WTC11 (cell line): ENCODE measurements at regions not wholly inside any gene's neighbourhood (a gene's known extent, or its start where the extent isn't known, plus 50 kb on each side); places are given as distances from the start of the nearest gene placed in this dataset.

Experiments
- CTCF ChIP-seq: fragments of 200-600 bp; IDR thresholded peaks from 2 replicates; pipeline ENCODE4 v1.8.0; 2022; ENCODE audit warnings: antibody characterized with exemption
- E2F4 ChIP-seq: sonication (generic); formaldehyde crosslinking; IDR thresholded peaks from 2 replicates; pipeline ENCODE4 v1.8.1; 2022; ENCODE audit warnings: low read depth, mild to moderate bottlenecking, moderate library complexity, missing genetic modification reagents, borderline replicate concordance
- ELF4 ChIP-seq: sonication (generic); formaldehyde crosslinking; IDR thresholded peaks from 2 replicates; pipeline ENCODE4 v1.8.1; 2022; ENCODE audit warnings: low read depth, mild to moderate bottlenecking, moderate library complexity, missing genetic modification reagents
- ESRRA ChIP-seq: sonication (generic); formaldehyde crosslinking; IDR thresholded peaks from 2 replicates; pipeline ENCODE4 v1.8.1; 2022; ENCODE audit warnings: mild to moderate bottlenecking, missing genetic modification reagents, borderline replicate concordance
- JUN ChIP-seq: sonication (generic); formaldehyde crosslinking; IDR thresholded peaks from 2 replicates; pipeline ENCODE4 v1.8.0; 2023; ENCODE audit warnings: mild to moderate bottlenecking, missing genetic modification reagents
- OVOL2 ChIP-seq: fragments of 250-450 bp; sonication (Bioruptor Pico); IDR thresholded peaks from 2 replicates; pipeline ENCODE4 v1.9.0; 2021; ENCODE audit warnings: mild to moderate bottlenecking, borderline replicate concordance
- SP1 ChIP-seq: sonication (generic); formaldehyde crosslinking; conservative IDR thresholded peaks from 2 replicates; pipeline ENCODE4 v1.8.1; 2022; ENCODE audit warnings: missing genetic modification reagents
- STAT6 ChIP-seq: sonication (generic); formaldehyde crosslinking; conservative IDR thresholded peaks from 2 replicates; pipeline ENCODE4 v1.8.1; 2023; ENCODE audit warnings: mild to moderate bottlenecking, low read depth, missing genetic modification reagents, moderate library complexity
- ZMAT4 ChIP-seq: fragments of 250-450 bp; sonication (Bioruptor Pico); IDR thresholded peaks from 2 replicates; pipeline ENCODE4 v1.9.0; 2021; ENCODE audit warnings: mild to moderate bottlenecking

- TF ChIP-seq SP1 (no peak), CTCF (no peak), ESRRA (no peak), STAT6 (CRISPR knock-in tag) (no peak), ZMAT4 (CRISPR knock-in tag) (no peak), OVOL2 (CRISPR knock-in tag) (no peak), E2F4 (CRISPR knock-in tag) (no peak), ELF4 (CRISPR knock-in tag) (no peak), JUN (CRISPR knock-in tag) (no peak)
Observed at GRCh38 chr3:159886050-159886449, 102.6 kb upstream of the IL12A start.
